ENCODE measurements at regions not wholly inside any gene's neighbourhood (a gene's known extent, or its start where the extent isn't known, plus 50 kb on each side); places are given as distances from the start of the nearest gene placed in this dataset.

- TF ChIP-seq, protein P1, sequence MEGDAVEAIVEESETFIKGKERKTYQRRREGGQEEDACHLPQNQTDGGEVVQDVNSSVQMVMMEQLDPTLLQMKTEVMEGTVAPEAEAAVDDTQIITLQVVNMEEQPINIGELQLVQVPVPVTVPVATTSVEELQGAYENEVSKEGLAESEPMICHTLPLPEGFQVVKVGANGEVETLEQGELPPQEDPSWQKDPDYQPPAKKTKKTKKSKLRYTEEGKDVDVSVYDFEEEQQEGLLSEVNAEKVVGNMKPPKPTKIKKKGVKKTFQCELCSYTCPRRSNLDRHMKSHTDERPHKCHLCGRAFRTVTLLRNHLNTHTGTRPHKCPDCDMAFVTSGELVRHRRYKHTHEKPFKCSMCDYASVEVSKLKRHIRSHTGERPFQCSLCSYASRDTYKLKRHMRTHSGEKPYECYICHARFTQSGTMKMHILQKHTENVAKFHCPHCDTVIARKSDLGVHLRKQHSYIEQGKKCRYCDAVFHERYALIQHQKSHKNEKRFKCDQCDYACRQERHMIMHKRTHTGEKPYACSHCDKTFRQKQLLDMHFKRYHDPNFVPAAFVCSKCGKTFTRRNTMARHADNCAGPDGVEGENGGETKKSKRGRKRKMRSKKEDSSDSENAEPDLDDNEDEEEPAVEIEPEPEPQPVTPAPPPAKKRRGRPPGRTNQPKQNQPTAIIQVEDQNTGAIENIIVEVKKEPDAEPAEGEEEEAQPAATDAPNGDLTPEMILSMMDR (IDR thresholded peaks at IDR 0.05; ENCODE audit: extremely low read depth, missing control alignments), result no peak
- DNase-seq (ENCODE audit: low spot score), result no peak
Measured at GRCh38 chr11:92687724-92688123, 281.7 kb upstream of the MTNR1B start.

DNA sequence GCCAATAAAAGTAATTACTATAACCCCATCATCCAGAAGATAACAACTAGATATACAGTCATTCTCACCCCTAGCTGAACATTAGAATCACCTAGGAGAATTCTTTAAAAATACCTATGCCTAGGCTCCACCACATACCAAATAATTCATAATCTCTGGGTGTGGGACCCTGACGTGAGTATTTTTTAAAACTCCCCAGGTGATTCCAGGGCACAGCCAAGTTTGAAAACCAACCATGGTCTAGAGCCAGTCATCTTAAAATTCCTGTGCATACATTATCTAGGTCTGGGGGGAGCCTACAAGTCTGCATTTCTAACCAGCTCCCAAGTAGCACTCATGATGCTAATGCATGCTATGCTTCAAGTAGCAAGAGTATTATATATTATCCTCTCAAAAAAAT lies 281.0 kb upstream of the MTNR1B start:
- DNase-seq (ENCODE audit: low spot score), result no peak

DNA sequence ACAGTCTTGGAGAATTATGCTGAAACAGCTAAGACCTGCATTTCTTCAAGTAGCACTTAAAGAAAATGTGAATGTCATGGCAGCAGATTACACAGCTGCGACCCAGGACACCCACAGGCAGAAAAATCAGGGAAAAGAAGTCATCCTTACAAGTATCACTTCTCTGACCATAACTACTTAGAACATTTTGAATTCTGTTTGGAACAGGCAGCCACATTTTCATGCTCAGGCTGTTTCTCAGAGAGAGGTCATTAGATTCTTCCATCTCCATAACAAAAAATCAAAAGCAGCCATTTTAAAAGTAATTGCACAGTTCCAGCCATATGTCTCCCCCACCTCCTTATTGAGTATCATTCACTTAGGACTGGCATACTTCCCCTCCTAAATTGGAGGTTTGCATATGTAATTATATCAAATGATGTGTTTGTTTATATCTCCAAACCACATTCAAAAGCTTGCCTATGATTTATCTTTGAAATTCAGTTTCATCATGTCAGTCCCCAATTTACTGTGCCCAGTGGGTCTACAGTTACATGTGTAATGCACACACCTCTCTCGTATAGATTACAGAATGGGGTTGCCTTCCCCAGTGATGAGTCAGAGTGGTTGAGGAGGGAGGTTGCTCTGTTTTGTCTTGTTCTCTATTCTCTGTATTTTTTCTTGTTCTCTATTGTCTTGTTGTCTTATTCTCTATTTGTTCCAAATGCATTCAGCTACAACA lies 276.5 kb upstream of the MTNR1B start:
- TF ChIP-seq, protein P1 (IDR thresholded peaks at IDR 0.05; ENCODE audit: extremely low read depth, missing control alignments), result no peak
- no peak for DNase-seq (ENCODE audit: low spot score)

More for the DNA sequence above, 281.0 kb upstream of the MTNR1B start:
- TF ChIP-seq, protein P1 (IDR thresholded peaks at IDR 0.05; ENCODE audit: extremely low read depth, missing control alignments), result no peak

- TF ChIP-seq, protein P1 (IDR thresholded peaks at IDR 0.05; ENCODE audit: extremely low read depth, missing control alignments), result no peak
- no peak for DNase-seq (ENCODE audit: low spot score)
Measured at GRCh38 chr11:92696076-92696475, 273.4 kb upstream of the MTNR1B start.

- TF ChIP-seq, protein P1 (IDR thresholded peaks at IDR 0.05; ENCODE audit: extremely low read depth, missing control alignments), result no peak
- no peak for DNase-seq (ENCODE audit: low spot score)
Measured at GRCh38 chr11:92697461-92698312, 271.8 kb upstream of the MTNR1B start.

DNA sequence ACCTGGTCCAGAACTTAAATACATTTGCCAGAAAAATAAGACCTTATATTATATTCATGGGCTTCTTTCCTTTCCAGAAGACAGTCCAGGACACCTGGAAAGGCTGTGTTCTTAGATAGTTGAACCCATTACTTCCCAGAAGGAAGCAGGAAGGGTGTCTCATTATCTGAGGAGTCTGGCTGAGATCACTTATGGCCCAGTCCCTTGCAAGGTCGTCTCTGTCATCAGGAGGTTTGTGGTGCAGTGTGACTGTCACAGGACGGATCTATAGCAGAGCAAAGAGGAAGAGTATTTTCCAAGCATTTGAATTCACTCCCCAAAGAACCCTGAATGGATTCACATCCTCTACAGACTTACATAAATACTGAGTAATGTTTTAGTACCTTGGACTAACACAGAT lies 270.7 kb upstream of the MTNR1B start:
- TF ChIP-seq, protein P1 (IDR thresholded peaks at IDR 0.05; ENCODE audit: extremely low read depth, missing control alignments), result no peak
- no peak for DNase-seq (ENCODE audit: low spot score)
